Large intestine (tissue), 3 donors: ENCODE measurements at regions not wholly inside any gene's neighbourhood (a gene's known extent, or its start where the extent isn't known, plus 50 kb on each side); places are given as distances from the start of the nearest gene placed in this dataset.

ENCODE experiments used
- DNase-seq, 2 donors: peaks; one replicate each; pipeline versions ENCODE4 v3.0.0 to v3.0.0-alpha.2; 2013
- H3K27ac ChIP-seq: one replicate; pipeline ENCODE4 v1.5.1; 2013; ENCODE audit warnings: low read length
- H3K27me3 ChIP-seq: 2 replicates; pipeline ENCODE4 v1.6.1; 2013; ENCODE audit warnings: low read length; ENCODE audit not compliant: control insufficient read depth, insufficient read depth
- H3K36me3 ChIP-seq: 2 replicates; pipeline ENCODE4 v1.6.1; 2013; ENCODE audit warnings: low read length; ENCODE audit not compliant: control insufficient read depth, insufficient read depth
- H3K4me1 ChIP-seq: one replicate; pipeline ENCODE4 v1.6.1; 2013; ENCODE audit warnings: low read length; ENCODE audit not compliant: control insufficient read depth, insufficient read depth
- H3K4me3 ChIP-seq: one replicate; pipeline ENCODE4 v1.5.1; 2013; ENCODE audit warnings: low read length
- H3K9me3 ChIP-seq: one replicate; pipeline ENCODE4 v1.6.1; 2013; ENCODE audit warnings: mild to moderate bottlenecking, low read depth, low read length, moderate library complexity; ENCODE audit not compliant: control insufficient read depth
- WGBS: methylation state at CpG from one replicate; pipeline ENCODE4 v1.1.5; 2013; ENCODE audit warnings: low lambda C conversion rate; ENCODE audit not compliant: insufficient coverage; 5-methylcytosine and 5-hydroxymethylcytosine counted together

GRCh38 chr5:106167766-106168165, 1503.0 kb downstream of the EFNA5 start:
- DNase-seq: no peak
- H3K4me1 ChIP-seq: no peaks in the 10 kb centered on the region
- H3K4me3 ChIP-seq: no peak overlapping the region
- 71% methylated on average over 1 of the region's 1 CpG for WGBS
- no peaks in the 10 kb centered on the region for H3K36me3 ChIP-seq
- H3K27ac ChIP-seq: no peak overlapping the region
- H3K9me3 ChIP-seq: no peaks in the 10 kb centered on the region
- H3K27me3 ChIP-seq: no peaks in the 10 kb centered on the region

GRCh38 chr5:106163233-106163632, 1507.5 kb downstream of the EFNA5 start:
- Histone ChIP-seq H3K27me3 (no peaks in the 10 kb centered on the region), H3K9me3 (no peaks in the 10 kb centered on the region), H3K4me3 (no peak overlapping the region), H3K27ac (no peak overlapping the region), H3K4me1 (no peaks in the 10 kb centered on the region), H3K36me3 (no peaks in the 10 kb centered on the region)
- DNase-seq: no peak
- WGBS: no CpG with 5 or more reads among the region's 12 CpGs

- H3K4me3 ChIP-seq: no peak overlapping the region
- H3K27ac ChIP-seq: no peak overlapping the region
- H3K36me3 ChIP-seq: no peaks in the 10 kb centered on the region
- DNase-seq: no peak
- WGBS: 57% methylated on average over 2 of the region's 2 CpGs
- no peaks in the 10 kb centered on the region for H3K27me3 ChIP-seq
- no peaks in the 10 kb centered on the region for H3K4me1 ChIP-seq
- no peaks in the 10 kb centered on the region for H3K9me3 ChIP-seq
Observed at GRCh38 chr5:106159616-106160015, 1511.1 kb downstream of the EFNA5 start.

GRCh38 chr5:106154280-106154716, 1516.4 kb downstream of the EFNA5 start:
- Histone ChIP-seq H3K36me3 (no peaks in the 10 kb centered on the region), H3K4me1 (no peaks in the 10 kb centered on the region), H3K9me3 (peaks cover 7% of the 10 kb centered on the region), H3K27ac (no peak overlapping the region), H3K4me3 (no peak overlapping the region), H3K27me3 (no peaks in the 10 kb centered on the region)
- WGBS: no CpG with 5 or more reads among the region's 35 CpGs
- DNase-seq: no peak

- H3K27ac ChIP-seq: no peak overlapping the region
- peaks cover 7% of the 10 kb centered on the region for H3K9me3 ChIP-seq
- no CpG with 5 or more reads among the region's 1 CpG for WGBS
- H3K27me3 ChIP-seq: no peaks in the 10 kb centered on the region
- no peaks in the 10 kb centered on the region for H3K4me1 ChIP-seq
- no peaks in the 10 kb centered on the region for H3K36me3 ChIP-seq
- no peak for DNase-seq
- H3K4me3 ChIP-seq: no peak overlapping the region
Observed at GRCh38 chr5:106152569-106152968, 1518.2 kb downstream of the EFNA5 start.

- no peaks in the 10 kb centered on the region for H3K4me1 ChIP-seq
- H3K27ac ChIP-seq: no peak overlapping the region
- no peaks in the 10 kb centered on the region for H3K9me3 ChIP-seq
- no peaks in the 10 kb centered on the region for H3K36me3 ChIP-seq
- no peak for DNase-seq
- no peak overlapping the region for H3K4me3 ChIP-seq
- H3K27me3 ChIP-seq: no peaks in the 10 kb centered on the region
Observed at GRCh38 chr5:106142116-106142515, 1528.6 kb downstream of the EFNA5 start.

- H3K27ac ChIP-seq: no peak overlapping the region
- no peaks in the 10 kb centered on the region for H3K27me3 ChIP-seq
- H3K9me3 ChIP-seq: no peaks in the 10 kb centered on the region
- H3K4me3 ChIP-seq: no peak overlapping the region
- no peaks in the 10 kb centered on the region for H3K36me3 ChIP-seq
- 67% methylated on average over 2 of the region's 2 CpGs for WGBS
- no peak for DNase-seq
- H3K4me1 ChIP-seq: no peaks in the 10 kb centered on the region
Observed at GRCh38 chr5:106140101-106140500, 1530.6 kb downstream of the EFNA5 start.

- 86% methylated on average over 2 of the region's 2 CpGs for WGBS
- Histone ChIP-seq H3K9me3 (no peaks in the 10 kb centered on the region), H3K4me1 (no peaks in the 10 kb centered on the region), H3K27ac (no peak overlapping the region), H3K4me3 (no peak overlapping the region), H3K36me3 (no peaks in the 10 kb centered on the region), H3K27me3 (no peaks in the 10 kb centered on the region)
- no peak for DNase-seq
Observed at GRCh38 chr5:106136061-106136460, 1534.7 kb downstream of the EFNA5 start.

- no peak overlapping the region for H3K4me3 ChIP-seq
- H3K27ac ChIP-seq: no peak overlapping the region
- H3K4me1 ChIP-seq: no peaks in the 10 kb centered on the region
- WGBS: 100% methylated on average over 1 of the region's 1 CpG
- no peaks in the 10 kb centered on the region for H3K27me3 ChIP-seq
- H3K36me3 ChIP-seq: no peaks in the 10 kb centered on the region
- no peaks in the 10 kb centered on the region for H3K9me3 ChIP-seq
- DNase-seq: no peak
Observed at GRCh38 chr5:106135473-106135872, 1535.3 kb downstream of the EFNA5 start.

- H3K27me3 ChIP-seq: no peaks in the 10 kb centered on the region
Observed at GRCh38 chr5:106134549-106134948, 1536.2 kb downstream of the EFNA5 start.

GRCh38 chr5:106127985-106128384, 1542.8 kb downstream of the EFNA5 start:
- no CpG with 5 or more reads among the region's 2 CpGs for WGBS

More at GRCh38 chr5:106134549-106134948, 1536.2 kb downstream of the EFNA5 start:
- Histone ChIP-seq H3K4me1 (no peaks in the 10 kb centered on the region), H3K9me3 (no peaks in the 10 kb centered on the region), H3K4me3 (no peak overlapping the region), H3K27ac (no peak overlapping the region), H3K36me3 (no peaks in the 10 kb centered on the region)
- DNase-seq: no peak

More at GRCh38 chr5:106127985-106128384, 1542.8 kb downstream of the EFNA5 start:
- Histone ChIP-seq H3K4me1 (no peaks in the 10 kb centered on the region), H3K9me3 (no peaks in the 10 kb centered on the region), H3K4me3 (no peak overlapping the region), H3K27ac (no peak overlapping the region), H3K27me3 (no peaks in the 10 kb centered on the region), H3K36me3 (no peaks in the 10 kb centered on the region)
- no peak for DNase-seq
